Heart left ventricle (tissue), 16 donors: ENCODE measurements at regions not wholly inside any gene's neighbourhood (a gene's known extent, or its start where the extent isn't known, plus 50 kb on each side); places are given as distances from the start of the nearest gene placed in this dataset.

Experiments used
- ATAC-seq, 4 donors: fragments of 200-7000 bp; cut with Tn5 transposase; one replicate each; pipeline ENCODE4 v1.9.1; 2020 to 2022; ENCODE audit warnings: moderate library complexity in 4 of 4, mild to moderate bottlenecking in 3 of 4, moderate number of reproducible peaks in 1 of 4
- DNase-seq, 5 donors: peaks; one replicate each; pipeline ENCODE4 v3.0.0-alpha.2; 2020
- H3K27ac ChIP-seq, 12 donors: fragments of 200-600 bp; sonication (generic) in 4 of 12; one replicate each; pipeline versions ENCODE4 v1.5.0 to v1.8.0; 2016 to 2022; ENCODE audit warnings: mild to moderate bottlenecking in 2 of 12
- H3K27me3 ChIP-seq, 9 donors: fragments of 200-600 bp; sonication (generic) in 2 of 9; one replicate each; pipeline versions ENCODE4 v1.5.1 to v1.8.0; 2016 to 2022; ENCODE audit warnings: mild to moderate bottlenecking in 3 of 9
- H3K36me3 ChIP-seq, 9 donors: fragments of 200-600 bp; sonication (generic) in 2 of 9; one replicate each; pipeline versions ENCODE4 v1.5.0 to v1.8.0; 2018 to 2022; ENCODE audit warnings: mild to moderate bottlenecking in 2 of 9
- H3K4me1 ChIP-seq, 12 donors: fragments of 200-600 bp; sonication (generic) in 4 of 12; one replicate each; pipeline versions ENCODE4 v1.5.0 to v1.8.0; 2016 to 2022; ENCODE audit warnings: mild to moderate bottlenecking in 3 of 12
- H3K4me3 ChIP-seq, 12 donors: fragments of 200-600 bp; sonication (generic) in 4 of 12; one replicate each; pipeline versions ENCODE4 v1.5.0 to v1.8.0; 2017 to 2022; ENCODE audit warnings: mild to moderate bottlenecking in 9 of 12, moderate library complexity in 4 of 12
- H3K9me3 ChIP-seq, 12 donors: fragments of 200-600 bp; sonication (generic) in 4 of 12; one replicate each; pipeline versions ENCODE4 v1.5.0 to v1.8.0; 2016 to 2022; ENCODE audit warnings: mild to moderate bottlenecking in 1 of 12
- CTCF ChIP-seq, 12 donors: fragments of 200-600 bp; sonication (generic) in 4 of 12; IDR thresholded peaks; one replicate each; pipeline versions ENCODE4 v1.5.0 to v1.8.0; 2018 to 2022; ENCODE audit warnings: antibody characterized with exemption in 12 of 12, mild to moderate bottlenecking in 5 of 12
- POLR2A ChIP-seq, 2 donors: fragments of 450-650 bp; IDR thresholded peaks; one replicate each; pipeline ENCODE4 v1.6.1; 2017; ENCODE audit warnings: antibody characterized with exemption in 2 of 2, mild to moderate bottlenecking in 2 of 2, moderate library complexity in 2 of 2
- WGBS, 4 donors: extraction: QIAGEN DNeasy Blood & Tissue Kit in 2 of 4; methylation state at CpG; one replicate each; pipeline versions ENCODE4 v1.1.5 to v1.1.7; 2013 to 2018; 5-methylcytosine and 5-hydroxymethylcytosine counted together
- intact Hi-C, 10 donors: fragments of 100-400 bp; cut with DNase I; formaldehyde crosslinking; loops; one replicate each; pipeline versions ENCODE4 v1.11.1 to v1.14.2; 2022
- donor health status: ischemic (EF 13 %, LVEDD 7.1; RV severe dilation, severe dysfunction).
- donor health status: healthy with polysubstance abuse.
- donor health status: DM: no; HTN: yes; CAD: no.
- donor health status: DM: no; HTN: no; CAD: no.
- donor health status: ischemic (EF 25% LVEDD 6.9; RV normal size, moderate dysfunction).
- donor health status: ischemic (EF 25% LVEDD 5.7; RV mildly dilated, moderate dysfunction).
- donor health status: healthy.
- donor health status: DM: yes; HTN: yes; CAD: no.
- donor health status: ischemic (EF 35%, LVEDD 5.7; RV mildly dilated, moderate dysfunction).
- donor health status: nonischemic (EF 11% LVEDD 7.7; RV severe dilation, severe dysfunction).
- donor health status: DM: yes; HTN: yes; CAD: no.
- donor health status: PGD.
- donor health status: ischemic (EF 29% LVEDD 5.4; RV normal size, mild dysfunction).
- donor health status: nonischemic (EF 23%, LVEDD 6.1; RV moderate dilation, normal function).

- intact Hi-C loops = no loop called here
- no peak for DNase-seq
- TF ChIP-seq POLR2A (IDR thresholded peaks at IDR 0.05) (no peak), CTCF (IDR thresholded peaks at IDR 0.05) (no peak)
Measured at GRCh38 chr11:127108838-127109237, 108.3 kb upstream of the KIRREL3 start.

GRCh38 chr11:127106938-127107337 is 106.4 kb upstream of the KIRREL3 start:
- Histone ChIP-seq H3K9me3 (no peaks in the 10 kb centered on the region), H3K36me3 (no peaks in the 10 kb centered on the region), H3K4me1 (peaks cover 0 to 15% (median 0%) of the 10 kb centered on the region in 12 donors), H3K27me3 (peaks cover 0 to 26% (median 0%) of the 10 kb centered on the region in 9 donors), H3K4me3 (no peak overlapping the region), H3K27ac (no peak overlapping the region)
- DNase-seq (no peak), ATAC-seq (no peak)
- TF ChIP-seq POLR2A (IDR thresholded peaks at IDR 0.05) (no peak), CTCF (IDR thresholded peaks at IDR 0.05) (no peak)
- intact Hi-C loops = no loop called here
- WGBS, 4 donors = 74 to 94% (median 79%) methylated on average over 1 to 2 of the region's 2 CpGs

More at GRCh38 chr11:127108838-127109237, 108.3 kb upstream of the KIRREL3 start:
- H3K4me1 ChIP-seq = peaks cover 0 to 15% (median 0%) of the 10 kb centered on the region in 12 donors
- H3K27me3 ChIP-seq = peaks cover 0 to 26% (median 0%) of the 10 kb centered on the region in 9 donors
- H3K36me3 ChIP-seq = no peaks in the 10 kb centered on the region
- no peak for ATAC-seq
- H3K9me3 ChIP-seq = no peaks in the 10 kb centered on the region
- 69 to 73% (median 73%) methylated on average over 3 of the region's 3 CpGs for WGBS, 4 donors
- H3K4me3 ChIP-seq = no peak overlapping the region
- no peak overlapping the region for H3K27ac ChIP-seq

GRCh38 chr11:127105593-127106541 is 105.3 kb upstream of the KIRREL3 start:
- intact Hi-C loops = no loop called here
- WGBS, 4 donors = 33 to 55% (median 46%) methylated on average over 8 to 15 of the region's 15 CpGs

More at GRCh38 chr11:127105593-127106541, 105.3 kb upstream of the KIRREL3 start:
- H3K9me3 ChIP-seq = no peaks in the 10 kb centered on the region
- DNase-seq = no peak
- TF ChIP-seq CTCF (IDR thresholded peaks at IDR 0.05) (no peak), POLR2A (IDR thresholded peaks at IDR 0.05) (no peak)
- no peaks in the 10 kb centered on the region for H3K36me3 ChIP-seq
- H3K4me1 ChIP-seq = peaks cover 0 to 11% (median 0%) of the 10 kb centered on the region in 12 donors
- no peak for ATAC-seq
- no peak overlapping the region for H3K4me3 ChIP-seq
- H3K27me3 ChIP-seq = peaks cover 0 to 26% (median 0%) of the 10 kb centered on the region in 9 donors
- no peak overlapping the region for H3K27ac ChIP-seq
